ENCODE measurements at regions not wholly inside any gene's neighbourhood (a gene's known extent, or its start where the extent isn't known, plus 50 kb on each side); places are given as distances from the start of the nearest gene placed in this dataset.

DNA sequence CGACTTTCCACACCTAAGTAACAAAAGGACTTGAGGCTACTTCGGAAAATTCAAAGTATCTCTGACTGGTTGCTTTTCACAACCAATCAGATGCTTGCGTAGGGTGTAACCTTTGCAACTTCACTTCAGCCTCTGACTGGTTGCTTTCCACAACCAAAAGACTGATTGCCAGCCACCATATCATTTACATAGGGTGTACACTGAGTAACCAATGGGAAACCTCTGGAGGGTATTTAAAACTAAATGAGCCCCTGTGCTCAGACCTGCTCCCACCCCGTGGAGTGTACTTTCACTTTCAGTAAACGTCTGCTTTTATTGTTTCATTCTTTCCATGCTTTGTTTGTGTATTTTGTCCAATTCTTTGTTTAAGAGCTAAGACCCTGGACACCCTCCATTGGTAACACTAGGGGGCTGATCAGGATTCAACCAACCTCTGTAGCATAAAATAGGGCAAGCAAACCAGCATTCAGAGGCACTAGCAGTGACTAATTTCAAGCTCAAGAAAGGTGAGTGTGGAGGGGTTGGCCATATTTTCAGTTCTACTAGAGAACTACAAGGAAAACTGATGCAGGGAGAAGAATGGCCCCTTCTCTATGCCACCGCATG is 390.8 kb downstream of the POM121L12 start:
- TF ChIP-seq POLR2A (IDR thresholded peaks at IDR 0.05), result no peak
- TF ChIP-seq, protein P1, sequence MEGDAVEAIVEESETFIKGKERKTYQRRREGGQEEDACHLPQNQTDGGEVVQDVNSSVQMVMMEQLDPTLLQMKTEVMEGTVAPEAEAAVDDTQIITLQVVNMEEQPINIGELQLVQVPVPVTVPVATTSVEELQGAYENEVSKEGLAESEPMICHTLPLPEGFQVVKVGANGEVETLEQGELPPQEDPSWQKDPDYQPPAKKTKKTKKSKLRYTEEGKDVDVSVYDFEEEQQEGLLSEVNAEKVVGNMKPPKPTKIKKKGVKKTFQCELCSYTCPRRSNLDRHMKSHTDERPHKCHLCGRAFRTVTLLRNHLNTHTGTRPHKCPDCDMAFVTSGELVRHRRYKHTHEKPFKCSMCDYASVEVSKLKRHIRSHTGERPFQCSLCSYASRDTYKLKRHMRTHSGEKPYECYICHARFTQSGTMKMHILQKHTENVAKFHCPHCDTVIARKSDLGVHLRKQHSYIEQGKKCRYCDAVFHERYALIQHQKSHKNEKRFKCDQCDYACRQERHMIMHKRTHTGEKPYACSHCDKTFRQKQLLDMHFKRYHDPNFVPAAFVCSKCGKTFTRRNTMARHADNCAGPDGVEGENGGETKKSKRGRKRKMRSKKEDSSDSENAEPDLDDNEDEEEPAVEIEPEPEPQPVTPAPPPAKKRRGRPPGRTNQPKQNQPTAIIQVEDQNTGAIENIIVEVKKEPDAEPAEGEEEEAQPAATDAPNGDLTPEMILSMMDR (IDR thresholded peaks at IDR 0.05), result no peak
- TF ChIP-seq EP300 (IDR thresholded peaks at IDR 0.05), result no peak
